K562 (cell line): ENCODE measurements at regions not wholly inside any gene's neighbourhood (a gene's known extent, or its start where the extent isn't known, plus 50 kb on each side); places are given as distances from the start of the nearest gene placed in this dataset.

ENCODE experiments used
- ATAC-seq: fragments of 200-7000 bp; cut with Tn5 transposase; 3 replicates; pipeline ENCODE4 v1.9.1; 2020; ENCODE audit warnings: moderate library complexity
- BruUV-seq: library from RNA; stranded (reverse); fragments of 400-500 nt; replicated peaks from 2 replicates; lab custom pipeline; 2021; lab: Mats Ljungman, UMichigan
- CTCF ChIA-PET: fragments of 300-600 bp; formaldehyde crosslinking; extraction: SDS; loops from one replicate; lab custom pipeline; 2021; ENCODE audit warnings: low intra/inter-chr PET ratio; lab: Yijun Ruan, JAX
- POLR2A ChIA-PET: fragments of 300-600, 350-650 bp; sonication (Branson Sonifier 250); formaldehyde crosslinking; extraction: SDS; loops from one replicate; lab custom pipeline; 2021; ENCODE audit warnings: antibody characterized with exemption, inconsistent platforms; lab: Yijun Ruan, JAX
- DNase-seq, 4 experiments: peaks; one replicate each; pipeline versions ENCODE4 v3.0.0 to v3.0.0-alpha.2; 2011 to 2018; ENCODE audit warnings: low spot score in 3 of 4, mixed read lengths in 3 of 4; ENCODE audit errors: extremely low read depth in 1 of 4
- FAIRE-seq: peaks from 2 replicates; lab custom pipeline; 2011; peaks lifted over from hg19 to GRCh38; lab: Jason Lieb, UNC
- H2AFZ ChIP-seq: 2 replicates; pipeline ENCODE4 v1.6.0; 2011; ENCODE audit warnings: low read depth, low read length, control low read depth, inconsistent platforms
- H3K27ac ChIP-seq: fragments of 200-600 bp; 3 replicates; pipeline ENCODE4 v1.8.0; 2011; ENCODE audit warnings: low read depth, mild to moderate bottlenecking, control low read depth, inconsistent platforms, low read length, moderate library complexity, mixed read lengths; ENCODE audit errors: extremely low read depth
- H3K27me3 ChIP-seq, 2 experiments: fragments of 300-600 bp in 1 of 2; 2 replicates in 1 of 2; 3 replicates in 1 of 2; pipeline versions ENCODE4 v1.6.0 to v1.8.0; 2011; ENCODE audit warnings: inconsistent platforms in 2 of 2, low read length in 2 of 2, mild to moderate bottlenecking in 1 of 2, mixed read lengths in 1 of 2, moderate library complexity in 1 of 2; ENCODE audit not compliant: control insufficient read depth in 2 of 2, insufficient read depth in 2 of 2
- H3K36me3 ChIP-seq: fragments of 300-600 bp; 3 replicates; pipeline ENCODE4 v1.8.0; 2011; ENCODE audit warnings: mild to moderate bottlenecking, low read length, inconsistent platforms; ENCODE audit not compliant: control insufficient read depth, insufficient read depth
- H3K4me1 ChIP-seq, 2 experiments: fragments of 200-600 bp in 1 of 2; replicated peaks in 1 of 2; 2 replicates in 1 of 2; 3 replicates in 1 of 2; pipeline versions ENCODE4 v1.5.1 to v1.8.0; 2011; ENCODE audit warnings: inconsistent platforms in 2 of 2, low read length in 2 of 2, mild to moderate bottlenecking in 1 of 2, mixed read lengths in 1 of 2, moderate library complexity in 1 of 2; ENCODE audit not compliant: control insufficient read depth in 2 of 2, insufficient read depth in 2 of 2
- H3K4me2 ChIP-seq: 2 replicates; pipeline ENCODE4 v1.6.1; 2011; ENCODE audit warnings: low read length, control low read depth, inconsistent platforms, mixed read lengths; ENCODE audit not compliant: insufficient read depth
- H3K4me3 ChIP-seq: fragments of 200-600 bp; sonication (generic), shearing (Covaris generic); 2 replicates; pipeline ENCODE4 v1.5.1; 2016; ENCODE audit warnings: control low read depth, inconsistent platforms
- H3K79me2 ChIP-seq: fragments of 200-600 bp; 3 replicates; pipeline ENCODE4 v1.8.0; 2011; ENCODE audit warnings: low read length, inconsistent platforms; ENCODE audit not compliant: control insufficient read depth, insufficient read depth
- H3K9ac ChIP-seq, 2 experiments: 2 replicates each; pipeline versions ENCODE4 v1.6.0 to v1.6.1; 2011; ENCODE audit warnings: low read depth in 2 of 2, low read length in 2 of 2, control low read depth in 1 of 2, inconsistent platforms in 1 of 2, mild to moderate bottlenecking in 1 of 2, mixed read lengths in 1 of 2; ENCODE audit not compliant: insufficient read depth in 1 of 2
- H3K9me1 ChIP-seq: one replicate; pipeline ENCODE4 v1.6.0; 2011; ENCODE audit warnings: inconsistent platforms, mild to moderate bottlenecking, low read length, moderate library complexity; ENCODE audit not compliant: control insufficient read depth, insufficient read depth
- H3K9me3 ChIP-seq: replicated peaks from 2 replicates; pipeline ENCODE4 v1.5.1; 2011; ENCODE audit warnings: low read depth, low read length, inconsistent platforms; ENCODE audit not compliant: control insufficient read depth, insufficient read depth
- H4K20me1 ChIP-seq: replicated peaks from 2 replicates; pipeline ENCODE4 v1.6.1; 2011; ENCODE audit warnings: low read length, inconsistent platforms, mixed read lengths; ENCODE audit not compliant: control insufficient read depth, insufficient read depth
- BMI1 ChIP-seq: fragments of 150-350 bp; IDR thresholded peaks from 2 replicates; pipeline ENCODE4 v1.6.1; 2014; ENCODE audit warnings: low read length
- BRD4 ChIP-seq: fragments of 200-600 bp; sonication (generic); IDR thresholded peaks from 2 replicates; pipeline ENCODE4 v1.6.1; 2017; ENCODE audit warnings: inconsistent platforms
- CHD1 ChIP-seq: fragments of 200-600 bp; sonication (generic); IDR thresholded peaks from one replicate; pipeline ENCODE4 v1.6.1; 2012; ENCODE audit warnings: mild to moderate bottlenecking, moderate library complexity, low read length, inconsistent platforms
- CREB3L1 ChIP-seq: fragments of 450-650 bp; IDR thresholded peaks from 2 replicates; pipeline ENCODE4 v1.6.1; 2014; ENCODE audit warnings: low read depth, mild to moderate bottlenecking, moderate library complexity, borderline replicate concordance
- MCM3 ChIP-seq: fragments of 450-650 bp; IDR thresholded peaks from 2 replicates; pipeline ENCODE4 v1.6.1; 2016
- PTTG1 ChIP-seq: fragments of 450-650 bp; IDR thresholded peaks from 2 replicates; pipeline ENCODE4 v1.6.1; 2016; ENCODE audit warnings: low read depth, mild to moderate bottlenecking, missing genetic modification characterization, missing compliant biosample characterization
- RNF219 ChIP-seq: fragments of 250-450 bp; sonication (Bioruptor Pico); IDR thresholded peaks from 2 replicates; pipeline ENCODE4 v1.5.0; 2022; ENCODE audit warnings: mild to moderate bottlenecking
- SMAD4 ChIP-seq: fragments of 250-450 bp; sonication (Bioruptor Pico); conservative IDR thresholded peaks from 2 replicates; pipeline ENCODE4 v1.8.0; 2021; ENCODE audit warnings: inconsistent platforms, mild to moderate bottlenecking, moderate library complexity
- ZFP36 ChIP-seq: fragments of 150-350 bp; IDR thresholded peaks from 2 replicates; pipeline ENCODE4 v1.6.1; 2018; ENCODE audit warnings: low read length, low read depth; ENCODE audit not compliant: partially characterized antibody
- ZKSCAN1 ChIP-seq: fragments of 150-350 bp; IDR thresholded peaks from 2 replicates; pipeline ENCODE4 v1.6.1; 2016; ENCODE audit warnings: low read depth, low read length
- ZNF143 ChIP-seq: sonication (generic); formaldehyde crosslinking; IDR thresholded peaks from 2 replicates; pipeline ENCODE4 v1.9.0; 2022; ENCODE audit warnings: mild to moderate bottlenecking, missing genetic modification reagents
- ZNF324 ChIP-seq: fragments of 250-450 bp; sonication (Bioruptor Pico); IDR thresholded peaks from 2 replicates; pipeline ENCODE4 v1.4.0; 2020; ENCODE audit warnings: mild to moderate bottlenecking
- ZNF76 ChIP-seq: fragments of 250-450 bp; sonication (Bioruptor Pico); IDR thresholded peaks from 2 replicates; pipeline ENCODE4 v1.4.0; 2020; ENCODE audit warnings: mild to moderate bottlenecking, moderate library complexity, borderline replicate concordance
- WGBS: fragments of 100-300 bp; shearing (Covaris generic); methylation state at CpG from one replicate; pipeline ENCODE4 v1.1.6; 2016; ENCODE audit warnings: low coverage, mixed read lengths; ENCODE audit not compliant: insufficient coverage; ENCODE audit errors: missing lambda C conversion rate; 5-methylcytosine and 5-hydroxymethylcytosine counted together
- in situ Hi-C: fragments of 300-500 bp; cut with MboI; formaldehyde crosslinking; loops from 4 replicates; pipeline ENCODE4 v1.15.0; 2018; ENCODE audit warnings: inconsistent platforms, mixed read lengths
- intact Hi-C: fragments of 100-400 bp; cut with micrococcal nuclease; formaldehyde crosslinking; loops from 2 replicates; pipeline ENCODE4 v1.14.2; 2022

- BruUV-seq = no TSS peak
- no peaks in the 10 kb centered on the region for H3K9me3 ChIP-seq
- H3K4me1 ChIP-seq = no peaks in the 10 kb centered on the region
- FAIRE-seq (no peak), ATAC-seq (no peak), DNase-seq (no peak)
- no peaks in the 10 kb centered on the region; a peak in 1 of 5 replicates for H3K27me3 ChIP-seq
- ChIA-PET POLR2A (no interaction called here), CTCF (no interaction called here)
- no peak overlapping the region for H2AFZ ChIP-seq
- 0% methylated on average over 3 of the region's 3 CpGs for WGBS
- H3K27ac ChIP-seq = no peak overlapping the region
- no peak overlapping the region for H3K4me3 ChIP-seq
- H4K20me1 ChIP-seq = no peaks in the 10 kb centered on the region
- in situ Hi-C loops = no loop called here
- no peaks in the 10 kb centered on the region for H3K36me3 ChIP-seq
- no peaks in the 10 kb centered on the region for H3K9me1 ChIP-seq
- no peak for TF ChIP-seq MCM3
- no peak for TF ChIP-seq CREB3L1
- TF ChIP-seq PTTG1 = no peak
- no peak for TF ChIP-seq ZNF143 (CRISPR knock-in tag)
- no peak for TF ChIP-seq RNF219 (CRISPR knock-in tag)
- TF ChIP-seq ZNF324 (CRISPR knock-in tag) = no peak
- no peak for TF ChIP-seq BMI1
- TF ChIP-seq SMAD4 (CRISPR knock-in tag) = no peak
- no peak for TF ChIP-seq CHD1
- TF ChIP-seq ZNF76 (CRISPR knock-in tag) = no peak
- no peak for TF ChIP-seq ZKSCAN1
- TF ChIP-seq ZFP36 = no peak
- TF ChIP-seq BRD4 = no peak
- intact Hi-C loops = no loop called here
- H3K79me2 ChIP-seq = no peaks in the 10 kb centered on the region
- no peak overlapping the region for H3K9ac ChIP-seq
- H3K4me2 ChIP-seq = no peak overlapping the region
Measured at GRCh38 chr7:69104023-69104422, 494.3 kb upstream of the AUTS2 start.
